ENCODE measurements at regions not wholly inside any gene's neighbourhood (a gene's known extent, or its start where the extent isn't known, plus 50 kb on each side); places are given as distances from the start of the nearest gene placed in this dataset.

GRCh38 chr2:8421658-8422449, 260.0 kb upstream of the ID2 start:
- Histone ChIP-seq H3K4me3 (no peak overlapping the region), H3K27me3 (no peaks in the 10 kb centered on the region), H3K9me3 (no peaks in the 10 kb centered on the region), H3K27ac (no peak overlapping the region), H3K4me1 (peaks cover 0 to 10% of the 10 kb centered on the region in 2 donors), H3K36me3 (no peaks in the 10 kb centered on the region)
- no peak for TF ChIP-seq CTCF (IDR thresholded peaks at IDR 0.05)
- no peak for DNase-seq (ENCODE audit: low spot score)

- H3K27ac ChIP-seq, result no peak overlapping the region
- no peaks in the 10 kb centered on the region for H3K27me3 ChIP-seq
- no peaks in the 10 kb centered on the region for H3K9me3 ChIP-seq
- H3K36me3 ChIP-seq, result no peaks in the 10 kb centered on the region
- TF ChIP-seq CTCF (IDR thresholded peaks at IDR 0.05), result no peak
- H3K4me3 ChIP-seq, result no peak overlapping the region
- H3K4me1 ChIP-seq, result peaks cover 0 to 10% of the 10 kb centered on the region in 2 donors
- no peak for DNase-seq (ENCODE audit: low spot score)
Observed at GRCh38 chr2:8422450-8422800, 259.4 kb upstream of the ID2 start.

- no peak for TF ChIP-seq CTCF (IDR thresholded peaks at IDR 0.05)
- no peak overlapping the region for H3K27ac ChIP-seq
- no peaks in the 10 kb centered on the region for H3K27me3 ChIP-seq
- H3K4me3 ChIP-seq, result no peak overlapping the region
- peaks cover 0 to 10% of the 10 kb centered on the region in 2 donors for H3K4me1 ChIP-seq
- H3K36me3 ChIP-seq, result no peaks in the 10 kb centered on the region
- DNase-seq (ENCODE audit: low spot score), result peak; percentile 46
- no peaks in the 10 kb centered on the region for H3K9me3 ChIP-seq
Observed at GRCh38 chr2:8424997-8425900, 256.6 kb upstream of the ID2 start.

- TF ChIP-seq CTCF (IDR thresholded peaks at IDR 0.05), result no peak
- H3K4me3 ChIP-seq, result no peak overlapping the region
- no peaks in the 10 kb centered on the region for H3K27me3 ChIP-seq
- H3K36me3 ChIP-seq, result no peaks in the 10 kb centered on the region
- H3K4me1 ChIP-seq, result peaks cover 0 to 10% of the 10 kb centered on the region in 2 donors
- DNase-seq (ENCODE audit: low spot score), result peak; percentile 30
- H3K9me3 ChIP-seq, result no peaks in the 10 kb centered on the region
- H3K27ac ChIP-seq, result no peak overlapping the region
Observed at GRCh38 chr2:8426550-8426949, 255.3 kb upstream of the ID2 start.

- H3K9me3 ChIP-seq, result no peaks in the 10 kb centered on the region
- no peak overlapping the region for H3K27ac ChIP-seq
- H3K27me3 ChIP-seq, result no peaks in the 10 kb centered on the region
- peak; percentile 42 for DNase-seq (ENCODE audit: low spot score)
- H3K4me1 ChIP-seq, result peaks cover 0 to 10% of the 10 kb centered on the region in 2 donors
- no peak for TF ChIP-seq CTCF (IDR thresholded peaks at IDR 0.05)
- H3K36me3 ChIP-seq, result no peaks in the 10 kb centered on the region
- H3K4me3 ChIP-seq, result no peak overlapping the region
Observed at GRCh38 chr2:8427211-8427610, 254.6 kb upstream of the ID2 start.

Data from right atrium auricular region (tissue), 2 donors.